IPS-18c (cell line): ENCODE measurements at regions not wholly inside any gene's neighbourhood (a gene's known extent, or its start where the extent isn't known, plus 50 kb on each side); places are given as distances from the start of the nearest gene placed in this dataset.
"Not testable (repeated sequence)": the region's sequence is repeated elsewhere in the genome, so short reads cannot be mapped to it uniquely, and the experiment has no call there.

Source experiments
- H3K4me3 ChIP-seq: 2 replicates; pipeline ENCODE4 v1.7.0; 2013; ENCODE audit warnings: low read depth, mild to moderate bottlenecking, low read length, moderate library complexity; ENCODE audit not compliant: insufficient read depth
- H3K9me3 ChIP-seq: one replicate; pipeline ENCODE4 v1.6.1; 2013; ENCODE audit warnings: mild to moderate bottlenecking, low read length, moderate library complexity; ENCODE audit not compliant: control insufficient read depth, insufficient read depth

GRCh38 chr6:79403086-79403485 is 134.1 kb downstream of the LCA5 start:
- H3K4me3 ChIP-seq: no peak overlapping the region
- H3K9me3 ChIP-seq: no peaks in the 10 kb centered on the region

- no peak overlapping the region for H3K4me3 ChIP-seq
Observed at GRCh38 chr6:79399499-79399898, 137.7 kb downstream of the LCA5 start.

GRCh38 chr6:79398617-79399016 is 138.6 kb downstream of the LCA5 start:
- H3K9me3 ChIP-seq, H3K4me3 ChIP-seq: not testable (repeated sequence)

More at GRCh38 chr6:79399499-79399898, 137.7 kb downstream of the LCA5 start:
- no peaks in the 10 kb centered on the region for H3K9me3 ChIP-seq

GRCh38 chr6:79396625-79397024 is 140.6 kb downstream of the LCA5 start:
- Histone ChIP-seq H3K9me3 (no peaks in the 10 kb centered on the region), H3K4me3 (no peak overlapping the region)

- H3K4me3 ChIP-seq: no peak overlapping the region
- H3K9me3 ChIP-seq: no peaks in the 10 kb centered on the region
Observed at GRCh38 chr6:79394690-79395089, 142.5 kb downstream of the LCA5 start.

- H3K4me3 ChIP-seq: no peak overlapping the region
- H3K9me3 ChIP-seq: no peaks in the 10 kb centered on the region
Observed at GRCh38 chr6:79392094-79392493, 145.1 kb downstream of the LCA5 start.

- Histone ChIP-seq H3K4me3 (no peak overlapping the region), H3K9me3 (no peaks in the 10 kb centered on the region)
Observed at GRCh38 chr6:79391480-79391879, 145.8 kb downstream of the LCA5 start.

- Histone ChIP-seq H3K9me3 (no peaks in the 10 kb centered on the region), H3K4me3 (no peak overlapping the region)
Observed at GRCh38 chr6:79385893-79386292, 151.3 kb downstream of the LCA5 start.

GRCh38 chr6:79385333-79385732 is 150.9 kb upstream of the HMGN3 start:
- Histone ChIP-seq H3K4me3 (no peak overlapping the region), H3K9me3 (no peaks in the 10 kb centered on the region)

- Histone ChIP-seq H3K9me3 (no peaks in the 10 kb centered on the region), H3K4me3 (no peak overlapping the region)
Observed at GRCh38 chr6:79384845-79385244, 150.4 kb upstream of the HMGN3 start.

- Histone ChIP-seq H3K4me3 (no peak overlapping the region), H3K9me3 (no peaks in the 10 kb centered on the region)
Observed at GRCh38 chr6:79378957-79379356, 144.5 kb upstream of the HMGN3 start.

GRCh38 chr6:79377888-79378348 is 143.4 kb upstream of the HMGN3 start:
- Histone ChIP-seq H3K4me3 (no peak overlapping the region), H3K9me3 (no peaks in the 10 kb centered on the region)

GRCh38 chr6:79377047-79377446 is 142.6 kb upstream of the HMGN3 start:
- no peak overlapping the region for H3K4me3 ChIP-seq
- no peaks in the 10 kb centered on the region for H3K9me3 ChIP-seq

- H3K4me3 ChIP-seq: no peak overlapping the region
- H3K9me3 ChIP-seq: no peaks in the 10 kb centered on the region
Observed at GRCh38 chr6:79375635-79376337, 141.3 kb upstream of the HMGN3 start.

- Histone ChIP-seq H3K9me3 (no peaks in the 10 kb centered on the region), H3K4me3 (no peak overlapping the region)
Observed at GRCh38 chr6:79374308-79374707, 139.8 kb upstream of the HMGN3 start.

- Histone ChIP-seq H3K9me3 (no peaks in the 10 kb centered on the region), H3K4me3 (no peak overlapping the region)
Observed at GRCh38 chr6:79373880-79374279, 139.4 kb upstream of the HMGN3 start.

GRCh38 chr6:79373246-79373645 is 138.8 kb upstream of the HMGN3 start:
- Histone ChIP-seq H3K4me3 (no peak overlapping the region), H3K9me3 (peaks cover 2% of the 10 kb centered on the region)

- H3K9me3 ChIP-seq: peaks cover 2% of the 10 kb centered on the region
- H3K4me3 ChIP-seq: no peak overlapping the region
Observed at GRCh38 chr6:79372757-79373156, 138.3 kb upstream of the HMGN3 start.

- H3K9me3 ChIP-seq: peaks cover 2% of the 10 kb centered on the region
- no peak overlapping the region for H3K4me3 ChIP-seq
Observed at GRCh38 chr6:79369026-79369425, 134.5 kb upstream of the HMGN3 start.
